IMR-90 (cell line): ENCODE measurements at regions not wholly inside any gene's neighbourhood (a gene's known extent, or its start where the extent isn't known, plus 50 kb on each side); places are given as distances from the start of the nearest gene placed in this dataset.

Experiments
- ATAC-seq: fragments of 200-7000 bp; cut with Tn5 transposase; 2 replicates; pipeline ENCODE4 v1.9.1; 2020; ENCODE audit warnings: low read depth, mild to moderate bottlenecking, moderate library complexity
- BruUV-seq: library from RNA; stranded (reverse); fragments of 400-500 nt; replicated peaks from 2 replicates; lab custom pipeline; 2021; lab: Mats Ljungman, UMichigan
- CTCF ChIA-PET: fragments of 300-600 bp; formaldehyde crosslinking; extraction: SDS; loops from one replicate; lab custom pipeline; 2021; ENCODE audit warnings: antibody characterized with exemption; lab: Yijun Ruan, JAX
- POLR2A ChIA-PET: fragments of 300-600 bp; sonication (Branson Sonifier 250); formaldehyde crosslinking; loops from one replicate; lab custom pipeline; 2022; ENCODE audit warnings: antibody characterized with exemption; ENCODE audit not compliant: unreplicated experiment; lab: Charles Lee
- DNase-seq: peaks from one replicate; pipeline ENCODE4 v3.0.0; 2013
- H2AFZ ChIP-seq: replicated peaks from 2 replicates; pipeline ENCODE3; 2013; ENCODE audit warnings: low read length, mild to moderate bottlenecking; ENCODE audit not compliant: poor library complexity
- H2AK5ac ChIP-seq: 2 replicates; pipeline ENCODE4 v1.6.1; 2013; ENCODE audit warnings: low read depth, low read length, inconsistent platforms
- H2AK9ac ChIP-seq: replicated peaks from 2 replicates; pipeline ENCODE3; 2013; ENCODE audit warnings: mild to moderate bottlenecking, low read depth, low read length, moderate library complexity; ENCODE audit not compliant: poor library complexity
- H2BK120ac ChIP-seq: 2 replicates; pipeline ENCODE4 v1.6.1; 2013; ENCODE audit warnings: low read depth, low read length, inconsistent platforms
- H2BK15ac ChIP-seq: 3 replicates; pipeline ENCODE4 v1.6.1; 2013; ENCODE audit warnings: low read depth, low read length, inconsistent platforms
- H2BK20ac ChIP-seq: 2 replicates; pipeline ENCODE4 v1.6.1; 2013; ENCODE audit warnings: low read depth, mild to moderate bottlenecking, inconsistent platforms, low read length, moderate library complexity
- H2BK5ac ChIP-seq: 2 replicates; pipeline ENCODE4 v1.6.1; 2013; ENCODE audit warnings: mild to moderate bottlenecking, low read depth, low read length, inconsistent platforms; ENCODE audit not compliant: poor library complexity, severe bottlenecking
- H3K14ac ChIP-seq: replicated peaks from 2 replicates; pipeline ENCODE4 v1.6.1; 2013; ENCODE audit warnings: low read depth, low read length, inconsistent platforms
- H3K18ac ChIP-seq: 2 replicates; pipeline ENCODE4 v1.6.1; 2013; ENCODE audit warnings: low read depth, low read length, control low read depth
- H3K23ac ChIP-seq: 2 replicates; pipeline ENCODE4 v1.6.1; 2013; ENCODE audit warnings: low read depth, low read length, inconsistent platforms
- H3K27ac ChIP-seq: 2 replicates; pipeline ENCODE4 v1.5.1; 2013; ENCODE audit warnings: mild to moderate bottlenecking, control low read depth, low read length; ENCODE audit not compliant: insufficient read depth
- H3K27me3 ChIP-seq: 2 replicates; pipeline ENCODE4 v1.6.1; 2013; ENCODE audit warnings: low read length; ENCODE audit not compliant: control insufficient read depth, insufficient read depth
- H3K36me3 ChIP-seq: 2 replicates; pipeline ENCODE4 v1.6.1; 2013; ENCODE audit warnings: low read length, mixed read lengths; ENCODE audit not compliant: control insufficient read depth, insufficient read depth
- H3K4ac ChIP-seq: 2 replicates; pipeline ENCODE4 v1.6.1; 2013; ENCODE audit warnings: low read depth, low read length, inconsistent platforms
- H3K4me1 ChIP-seq: 2 replicates; pipeline ENCODE4 v1.6.1; 2013; ENCODE audit warnings: low read length, mixed read lengths; ENCODE audit not compliant: control insufficient read depth, insufficient read depth
- H3K4me2 ChIP-seq: 2 replicates; pipeline ENCODE4 v1.6.1; 2013; ENCODE audit warnings: low read depth, mild to moderate bottlenecking, control low read depth, low read length, moderate library complexity
- H3K4me3 ChIP-seq: 2 replicates; pipeline ENCODE4 v1.5.1; 2013; ENCODE audit warnings: low read depth, mild to moderate bottlenecking, control low read depth, low read length, moderate library complexity; ENCODE audit not compliant: insufficient read depth
- H3K56ac ChIP-seq: 2 replicates; pipeline ENCODE4 v1.6.1; 2013; ENCODE audit warnings: low read length, inconsistent platforms; ENCODE audit not compliant: insufficient read depth; ENCODE audit errors: extremely low read depth
- H3K79me1 ChIP-seq, 2 experiments: 2 replicates each; pipeline ENCODE4 v1.6.1; 2013; ENCODE audit warnings: low read length in 2 of 2, inconsistent platforms in 1 of 2, low read depth in 1 of 2
- H3K9ac ChIP-seq: 2 replicates; pipeline ENCODE4 v1.6.1; 2013; ENCODE audit warnings: low read depth, low read length, control low read depth
- H3K9me1 ChIP-seq: 2 replicates; pipeline ENCODE4 v1.6.1; 2013; ENCODE audit warnings: low read length, inconsistent platforms; ENCODE audit not compliant: insufficient read depth
- H3K9me3 ChIP-seq: 2 replicates; pipeline ENCODE4 v1.6.1; 2013; ENCODE audit warnings: low read length; ENCODE audit not compliant: control insufficient read depth, insufficient read depth
- H4K20me1 ChIP-seq: 2 replicates; pipeline ENCODE4 v1.6.1; 2013; ENCODE audit warnings: low read length, inconsistent platforms; ENCODE audit not compliant: insufficient read depth
- H4K5ac ChIP-seq: 2 replicates; pipeline ENCODE4 v1.6.1; 2013; ENCODE audit warnings: mild to moderate bottlenecking, low read depth, low read length, control low read depth
- H4K8ac ChIP-seq, 2 experiments: 2 replicates each; pipeline ENCODE4 v1.6.1; 2013; ENCODE audit warnings: low read depth in 2 of 2, low read length in 2 of 2, control low read depth in 1 of 2, inconsistent platforms in 1 of 2
- H4K91ac ChIP-seq: 2 replicates; pipeline ENCODE4 v1.6.1; 2013; ENCODE audit warnings: low read depth, low read length, inconsistent platforms; ENCODE audit not compliant: insufficient read depth
- BHLHE40 ChIP-seq: fragments of 150-350 bp; IDR thresholded peaks from 2 replicates; pipeline ENCODE4 v1.6.1; 2016; ENCODE audit warnings: mild to moderate bottlenecking, low read depth, low read length
- CEBPB ChIP-seq: IDR thresholded peaks from 2 replicates; pipeline ENCODE4 v1.6.1; 2012; ENCODE audit warnings: low read depth, low read length, improper control_type of control experiment
- CHD1 ChIP-seq: IDR thresholded peaks from 2 replicates; pipeline ENCODE4 v1.6.1; 2012; ENCODE audit warnings: low read depth, low read length, improper control_type of control experiment
- FOS ChIP-seq: fragments of 150-350 bp; IDR thresholded peaks from 2 replicates; pipeline ENCODE4 v1.6.1; 2016; ENCODE audit warnings: low read depth, low read length
- MAFK ChIP-seq: IDR thresholded peaks from 2 replicates; pipeline ENCODE4 v1.6.1; 2012; ENCODE audit warnings: low read depth, low read length, improper control_type of control experiment
- MAZ ChIP-seq: IDR thresholded peaks from 2 replicates; pipeline ENCODE4 v1.6.1; 2012; ENCODE audit warnings: low read depth, mild to moderate bottlenecking, low read length, improper control_type of control experiment, moderate library complexity, borderline replicate concordance
- MXI1 ChIP-seq: IDR thresholded peaks from 2 replicates; pipeline ENCODE4 v1.6.1; 2012; ENCODE audit warnings: low read depth, mild to moderate bottlenecking, low read length, moderate library complexity, borderline replicate concordance
- NFE2L2 ChIP-seq: fragments of 150-350 bp; IDR thresholded peaks from 2 replicates; pipeline ENCODE4 v1.6.1; 2016; ENCODE audit warnings: low read depth, mild to moderate bottlenecking, low read length
- POLR2A ChIP-seq: IDR thresholded peaks from 2 replicates; pipeline ENCODE4 v1.6.1; 2012; ENCODE audit warnings: mild to moderate bottlenecking, low read depth, low read length
- RAD21 ChIP-seq: IDR thresholded peaks from 2 replicates; pipeline ENCODE4 v1.6.1; 2012; ENCODE audit warnings: low read length, improper control_type of control experiment
- RCOR1 ChIP-seq: IDR thresholded peaks from 2 replicates; pipeline ENCODE4 v1.6.1; 2012; ENCODE audit warnings: mild to moderate bottlenecking, low read length, improper control_type of control experiment; ENCODE audit not compliant: insufficient replicate concordance
- RFX5 ChIP-seq: IDR thresholded peaks from 2 replicates; pipeline ENCODE4 v1.8.0; 2012; ENCODE audit warnings: low read depth, mild to moderate bottlenecking, low read length, moderate library complexity
- SMC3 ChIP-seq: fragments of 150-350 bp; IDR thresholded peaks from 2 replicates; pipeline ENCODE4 v1.6.1; 2016; ENCODE audit warnings: low read depth, mild to moderate bottlenecking, antibody characterized with exemption, low read length, moderate library complexity
- WGBS, 2 experiments: methylation state at CpG; one replicate each; pipeline versions ENCODE4 v1.1.5 to v1.1.7; 2013; ENCODE audit warnings: missing lambda C conversion rate in 2 of 2; ENCODE audit not compliant: insufficient read length in 1 of 2; ENCODE audit errors: extremely low coverage in 2 of 2; 5-methylcytosine and 5-hydroxymethylcytosine counted together
- dilution Hi-C: fragments of 300-500 bp; cut with HindIII; formaldehyde crosslinking; loops from one replicate; pipeline ENCODE4 v1.14.3; 2018; ENCODE audit warnings: low sequenced_read_pairs; ENCODE audit not compliant: unreplicated experiment
- in situ Hi-C: fragments of 300-500 bp; cut with MboI; formaldehyde crosslinking; loops from 3 replicates; pipeline ENCODE4 v1.14.3; 2019; ENCODE audit warnings: low sequenced_read_pairs, inconsistent platforms, mixed read lengths
- intact Hi-C: fragments of 100-400 bp; cut with micrococcal nuclease; formaldehyde crosslinking; loops from 2 replicates; pipeline ENCODE4 v1.10.0; 2022
- TF ChIP-seq, protein P1 (sequence below): conservative IDR thresholded peaks from 2 replicates; pipeline ENCODE4 v1.5.1; 2012; ENCODE audit warnings: mild to moderate bottlenecking, low read depth, low read length, improper control_type of control experiment
- TF ChIP-seq, protein P2 (sequence below): fragments of 150-350 bp; IDR thresholded peaks from 2 replicates; pipeline ENCODE4 v1.6.1; 2017; ENCODE audit warnings: mild to moderate bottlenecking, antibody characterized with exemption, low read length, low read depth
- TF ChIP-seq, protein P3 (sequence below): fragments of 150-350 bp; IDR thresholded peaks from 2 replicates; pipeline ENCODE4 v1.6.1; 2016; ENCODE audit warnings: low read depth, mild to moderate bottlenecking, low read length, moderate library complexity, borderline replicate concordance

- H3K9me1 ChIP-seq, result no peaks in the 10 kb centered on the region
- no peak overlapping the region for H2AFZ ChIP-seq
- no peak overlapping the region for H2BK20ac ChIP-seq
- no peak overlapping the region for H2AK5ac ChIP-seq
- H3K4me3 ChIP-seq, result no peak overlapping the region
- CTCF ChIA-PET, result no interaction called here
- H4K91ac ChIP-seq, result no peak overlapping the region
- no peak overlapping the region for H2AK9ac ChIP-seq
- H3K27me3 ChIP-seq, result peaks cover 6% of the 10 kb centered on the region
- no peak overlapping the region for H4K8ac ChIP-seq
- WGBS, 2 experiments, result 67% methylated on average over 2 of the region's 2 CpGs; no CpG with 5 or more reads in 1 of the 2 experiments
- H3K79me1 ChIP-seq, result no peaks in the 10 kb centered on the region
- TF ChIP-seq RCOR1, result no peak
- TF ChIP-seq, protein P1, sequence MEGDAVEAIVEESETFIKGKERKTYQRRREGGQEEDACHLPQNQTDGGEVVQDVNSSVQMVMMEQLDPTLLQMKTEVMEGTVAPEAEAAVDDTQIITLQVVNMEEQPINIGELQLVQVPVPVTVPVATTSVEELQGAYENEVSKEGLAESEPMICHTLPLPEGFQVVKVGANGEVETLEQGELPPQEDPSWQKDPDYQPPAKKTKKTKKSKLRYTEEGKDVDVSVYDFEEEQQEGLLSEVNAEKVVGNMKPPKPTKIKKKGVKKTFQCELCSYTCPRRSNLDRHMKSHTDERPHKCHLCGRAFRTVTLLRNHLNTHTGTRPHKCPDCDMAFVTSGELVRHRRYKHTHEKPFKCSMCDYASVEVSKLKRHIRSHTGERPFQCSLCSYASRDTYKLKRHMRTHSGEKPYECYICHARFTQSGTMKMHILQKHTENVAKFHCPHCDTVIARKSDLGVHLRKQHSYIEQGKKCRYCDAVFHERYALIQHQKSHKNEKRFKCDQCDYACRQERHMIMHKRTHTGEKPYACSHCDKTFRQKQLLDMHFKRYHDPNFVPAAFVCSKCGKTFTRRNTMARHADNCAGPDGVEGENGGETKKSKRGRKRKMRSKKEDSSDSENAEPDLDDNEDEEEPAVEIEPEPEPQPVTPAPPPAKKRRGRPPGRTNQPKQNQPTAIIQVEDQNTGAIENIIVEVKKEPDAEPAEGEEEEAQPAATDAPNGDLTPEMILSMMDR, result no peak
- no peak for TF ChIP-seq POLR2A
- no peak for TF ChIP-seq SMC3
- TF ChIP-seq CHD1, result no peak
- no peak for TF ChIP-seq MAZ
- TF ChIP-seq RAD21, result no peak
- TF ChIP-seq RFX5, result no peak
- no peak for TF ChIP-seq NFE2L2
- TF ChIP-seq MAFK, result no peak
- TF ChIP-seq CEBPB, result no peak
- TF ChIP-seq, protein P2, sequence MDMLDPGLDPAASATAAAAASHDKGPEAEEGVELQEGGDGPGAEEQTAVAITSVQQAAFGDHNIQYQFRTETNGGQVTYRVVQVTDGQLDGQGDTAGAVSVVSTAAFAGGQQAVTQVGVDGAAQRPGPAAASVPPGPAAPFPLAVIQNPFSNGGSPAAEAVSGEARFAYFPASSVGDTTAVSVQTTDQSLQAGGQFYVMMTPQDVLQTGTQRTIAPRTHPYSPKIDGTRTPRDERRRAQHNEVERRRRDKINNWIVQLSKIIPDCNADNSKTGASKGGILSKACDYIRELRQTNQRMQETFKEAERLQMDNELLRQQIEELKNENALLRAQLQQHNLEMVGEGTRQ, result no peak
- TF ChIP-seq BHLHE40, result no peak
- TF ChIP-seq MXI1, result no peak
- TF ChIP-seq FOS, result no peak
- TF ChIP-seq, protein P3, sequence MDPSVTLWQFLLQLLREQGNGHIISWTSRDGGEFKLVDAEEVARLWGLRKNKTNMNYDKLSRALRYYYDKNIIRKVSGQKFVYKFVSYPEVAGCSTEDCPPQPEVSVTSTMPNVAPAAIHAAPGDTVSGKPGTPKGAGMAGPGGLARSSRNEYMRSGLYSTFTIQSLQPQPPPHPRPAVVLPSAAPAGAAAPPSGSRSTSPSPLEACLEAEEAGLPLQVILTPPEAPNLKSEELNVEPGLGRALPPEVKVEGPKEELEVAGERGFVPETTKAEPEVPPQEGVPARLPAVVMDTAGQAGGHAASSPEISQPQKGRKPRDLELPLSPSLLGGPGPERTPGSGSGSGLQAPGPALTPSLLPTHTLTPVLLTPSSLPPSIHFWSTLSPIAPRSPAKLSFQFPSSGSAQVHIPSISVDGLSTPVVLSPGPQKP, result no peak
- H3K23ac ChIP-seq, result no peak overlapping the region
- intact Hi-C loops, result no loop called here
- ATAC-seq, result no peak
- dilution Hi-C loops, result no loop called here
- no peak overlapping the region for H3K18ac ChIP-seq
- BruUV-seq, result no TSS peak
- H3K4ac ChIP-seq, result no peak overlapping the region
- no peaks in the 10 kb centered on the region for H3K9me3 ChIP-seq
- H3K4me2 ChIP-seq, result no peak overlapping the region
- DNase-seq, result no peak
- no peak overlapping the region for H2BK15ac ChIP-seq
- no peak overlapping the region for H2BK120ac ChIP-seq
- H3K27ac ChIP-seq, result no peak overlapping the region
- no peaks in the 10 kb centered on the region for H4K20me1 ChIP-seq
- no peaks in the 10 kb centered on the region for H3K4me1 ChIP-seq
- no peaks in the 10 kb centered on the region for H3K36me3 ChIP-seq
- no peak overlapping the region for H3K56ac ChIP-seq
- in situ Hi-C loops, result no loop called here
- no peak overlapping the region for H3K14ac ChIP-seq
- POLR2A ChIA-PET, result no interaction called here
- H3K9ac ChIP-seq, result no peak overlapping the region
- H4K5ac ChIP-seq, result no peak overlapping the region
- no peak overlapping the region for H2BK5ac ChIP-seq
These were observed 135.2 kb upstream of the OSMR start for GRCh38 chr5:38710627-38711026.
